T-helper 2 cell (primary cell): ENCODE measurements at regions not wholly inside any gene's neighbourhood (a gene's known extent, or its start where the extent isn't known, plus 50 kb on each side); places are given as distances from the start of the nearest gene placed in this dataset.
"Not testable (repeated sequence)": the region's sequence is repeated elsewhere in the genome, so short reads cannot be mapped to it uniquely, and the experiment has no call there.

ENCODE experiments used
- DNase-seq, 5 experiments: peaks; one replicate each; pipeline versions ENCODE4 v3.0.0 to v3.0.0-alpha.2; 2012 to 2022

- no peak for DNase-seq
Measured at GRCh38 chr10:5268743-5269142, 72.1 kb downstream of the AKR1C4 start.

- no peak for DNase-seq
Measured at GRCh38 chr10:5269791-5270190, 73.2 kb downstream of the AKR1C4 start.

GRCh38 chr10:5271526-5271925 is 74.9 kb downstream of the AKR1C4 start:
- no peak for DNase-seq

GRCh38 chr10:5272065-5272803 is 75.6 kb downstream of the AKR1C4 start:
- no peak for DNase-seq

- no peak for DNase-seq
Measured at GRCh38 chr10:5274795-5275194, 78.2 kb downstream of the AKR1C4 start.

GRCh38 chr10:5281356-5281755 is 83.4 kb upstream of the UCN3 start:
- peak in 1 of 5 experiments; percentile 55 for DNase-seq

- DNase-seq, result no peak
Measured at GRCh38 chr10:5282137-5282536, 82.6 kb upstream of the UCN3 start.

- peak in 4 of 5 experiments; percentile 9 to 72 (median 20) for DNase-seq
Measured at GRCh38 chr10:5283305-5284158, 81.2 kb upstream of the UCN3 start.

- DNase-seq, result peak in 1 of 5 experiments; percentile 75
Measured at GRCh38 chr10:5284311-5285057, 80.3 kb upstream of the UCN3 start.

GRCh38 chr10:5285186-5285585 is 79.6 kb upstream of the UCN3 start:
- DNase-seq, result no peak

GRCh38 chr10:5288359-5288758 is 76.4 kb upstream of the UCN3 start:
- no peak for DNase-seq

- not testable (repeated sequence) for DNase-seq
Measured at GRCh38 chr10:5289228-5289627, 75.5 kb upstream of the UCN3 start.

- peak in 3 of 5 experiments; percentile 49 to 87 (median 59) for DNase-seq
Measured at GRCh38 chr10:5291501-5292195, 73.1 kb upstream of the UCN3 start.

- peak in 3 of 5 experiments; percentile 20 to 83 (median 28) for DNase-seq
Measured at GRCh38 chr10:5292196-5292735, 72.5 kb upstream of the UCN3 start.

GRCh38 chr10:5292970-5293369 is 71.8 kb upstream of the UCN3 start:
- peak in 1 of 5 experiments; percentile 16 for DNase-seq

- DNase-seq, result peak in 4 of 5 experiments; percentile 27 to 86 (median 49)
Measured at GRCh38 chr10:5293691-5294550, 70.8 kb upstream of the UCN3 start.

- peak in 2 of 5 experiments; percentile 16 to 82 for DNase-seq
Measured at GRCh38 chr10:5297466-5297865, 67.3 kb upstream of the UCN3 start.

- DNase-seq, result no peak
Measured at GRCh38 chr10:5297996-5298395, 66.8 kb upstream of the UCN3 start.

GRCh38 chr10:5299950-5300349 is 64.8 kb upstream of the UCN3 start:
- DNase-seq, result no peak

GRCh38 chr10:5303504-5303903 is 61.3 kb upstream of the UCN3 start:
- no peak for DNase-seq

- no peak for DNase-seq
Measured at GRCh38 chr10:5305374-5305773, 59.4 kb upstream of the UCN3 start.
